Mucosa of rectum (tissue), 2 donors: ENCODE measurements at regions not wholly inside any gene's neighbourhood (a gene's known extent, or its start where the extent isn't known, plus 50 kb on each side); places are given as distances from the start of the nearest gene placed in this dataset.
"Not testable (repeated sequence)": the region's sequence is repeated elsewhere in the genome, so short reads cannot be mapped to it uniquely, and the experiment has no call there.

ENCODE experiments used
- H3K27ac ChIP-seq, 2 donors: one replicate each; pipeline ENCODE4 v1.7.0; 2013; ENCODE audit warnings: inconsistent platforms in 2 of 2, low read depth in 2 of 2, low read length in 2 of 2
- H3K27me3 ChIP-seq, 2 donors: one replicate each; pipeline ENCODE4 v1.7.0; 2013; ENCODE audit warnings: low read length in 2 of 2; ENCODE audit not compliant: control insufficient read depth in 2 of 2, insufficient read depth in 2 of 2
- H3K36me3 ChIP-seq, 2 donors: one replicate each; pipeline ENCODE4 v1.7.0; 2013; ENCODE audit warnings: low read length in 2 of 2; ENCODE audit not compliant: control insufficient read depth in 2 of 2, insufficient read depth in 2 of 2
- H3K4me1 ChIP-seq, 2 donors: one replicate each; pipeline ENCODE4 v1.7.0; 2013; ENCODE audit warnings: low read length in 2 of 2, mild to moderate bottlenecking in 1 of 2; ENCODE audit not compliant: control insufficient read depth in 2 of 2, insufficient read depth in 2 of 2
- H3K4me3 ChIP-seq, 2 donors: one replicate each; pipeline ENCODE4 v1.7.0; 2013; ENCODE audit warnings: low read length in 2 of 2
- H3K9ac ChIP-seq, 2 donors: one replicate each; pipeline ENCODE4 v1.7.0; 2013; ENCODE audit warnings: low read length in 2 of 2, low read depth in 1 of 2, mild to moderate bottlenecking in 1 of 2
- H3K9me3 ChIP-seq, 2 donors: one replicate each; pipeline ENCODE4 v1.7.0; 2013; ENCODE audit warnings: low read length in 2 of 2; ENCODE audit not compliant: control insufficient read depth in 2 of 2
- donor health status: healthy.
- donor health status: Normal muscosa, but diverticular disease.

- Histone ChIP-seq H3K4me3 (no peak overlapping the region), H3K9ac (no peak overlapping the region), H3K36me3 (no peaks in the 10 kb centered on the region), H3K9me3 (peaks cover 0 to 14% of the 10 kb centered on the region in 2 donors), H3K27me3 (no peaks in the 10 kb centered on the region), H3K4me1 (no peaks in the 10 kb centered on the region), H3K27ac (no peak overlapping the region)
Observed at GRCh38 chr11:130679247-130679646, 230.8 kb downstream of the ADAMTS15 start.

- not testable (repeated sequence) for H3K27me3 ChIP-seq, H3K36me3 ChIP-seq, H3K27ac ChIP-seq, H3K4me1 ChIP-seq, H3K4me3 ChIP-seq, H3K9ac ChIP-seq
- peaks cover 0 to 14% of the 10 kb centered on the region in 2 donors for H3K9me3 ChIP-seq
Observed at GRCh38 chr11:130682471-130682870, 233.8 kb downstream of the SNX19 start.

GRCh38 chr11:130689222-130689908, 226.9 kb downstream of the SNX19 start:
- no peak overlapping the region for H3K27ac ChIP-seq
- no peaks in the 10 kb centered on the region for H3K4me1 ChIP-seq
- no peaks in the 10 kb centered on the region for H3K9me3 ChIP-seq
- H3K4me3 ChIP-seq = no peak overlapping the region
- no peaks in the 10 kb centered on the region for H3K27me3 ChIP-seq
- H3K9ac ChIP-seq = no peak overlapping the region
- H3K36me3 ChIP-seq = no peaks in the 10 kb centered on the region

GRCh38 chr11:130691581-130691980, 224.7 kb downstream of the SNX19 start:
- H3K27ac ChIP-seq = no peak overlapping the region
- H3K9ac ChIP-seq = no peak overlapping the region
- H3K36me3 ChIP-seq = no peaks in the 10 kb centered on the region
- no peaks in the 10 kb centered on the region for H3K4me1 ChIP-seq
- no peaks in the 10 kb centered on the region for H3K27me3 ChIP-seq
- no peak overlapping the region for H3K4me3 ChIP-seq
- no peaks in the 10 kb centered on the region for H3K9me3 ChIP-seq

- no peak overlapping the region for H3K4me3 ChIP-seq
- no peak overlapping the region for H3K27ac ChIP-seq
- H3K9ac ChIP-seq = no peak overlapping the region
- no peaks in the 10 kb centered on the region for H3K4me1 ChIP-seq
- no peaks in the 10 kb centered on the region for H3K9me3 ChIP-seq
- no peaks in the 10 kb centered on the region for H3K27me3 ChIP-seq
- no peaks in the 10 kb centered on the region for H3K36me3 ChIP-seq
Observed at GRCh38 chr11:130692220-130692619, 224.1 kb downstream of the SNX19 start.

- Histone ChIP-seq H3K4me3 (no peak overlapping the region), H3K27me3 (no peaks in the 10 kb centered on the region), H3K9me3 (no peaks in the 10 kb centered on the region), H3K27ac (no peak overlapping the region), H3K4me1 (no peaks in the 10 kb centered on the region), H3K9ac (no peak overlapping the region), H3K36me3 (no peaks in the 10 kb centered on the region)
Observed at GRCh38 chr11:130693543-130693942, 222.7 kb downstream of the SNX19 start.

- no peaks in the 10 kb centered on the region for H3K4me1 ChIP-seq
- H3K9ac ChIP-seq = no peak overlapping the region
- no peaks in the 10 kb centered on the region for H3K27me3 ChIP-seq
- no peaks in the 10 kb centered on the region for H3K36me3 ChIP-seq
- H3K27ac ChIP-seq = no peak overlapping the region
- H3K4me3 ChIP-seq = no peak overlapping the region
- no peaks in the 10 kb centered on the region for H3K9me3 ChIP-seq
Observed at GRCh38 chr11:130694488-130695045, 221.7 kb downstream of the SNX19 start.

DNA sequence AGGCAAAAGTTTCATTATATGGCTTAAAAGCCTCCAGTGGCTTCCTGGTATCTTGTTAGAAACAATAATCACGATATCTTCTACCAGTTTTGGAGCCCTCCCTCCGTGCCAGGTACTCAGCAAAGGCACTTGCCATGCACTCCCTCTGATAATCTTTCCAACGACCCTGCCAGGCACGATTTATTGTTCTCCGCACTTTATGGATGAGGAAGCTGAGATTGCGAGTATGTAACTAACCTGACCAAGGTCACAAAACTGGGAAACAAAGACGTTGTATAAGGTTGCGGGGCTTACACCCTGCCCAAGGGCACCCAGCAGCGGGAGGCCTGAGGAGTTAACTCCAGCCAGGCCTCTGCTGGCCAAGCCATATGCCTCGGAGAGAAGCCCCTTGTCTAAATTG, 218.1 kb downstream of the SNX19 start:
- Histone ChIP-seq H3K27me3 (no peaks in the 10 kb centered on the region), H3K36me3 (no peaks in the 10 kb centered on the region), H3K4me3 (no peak overlapping the region), H3K4me1 (no peaks in the 10 kb centered on the region), H3K9me3 (no peaks in the 10 kb centered on the region), H3K27ac (no peak overlapping the region), H3K9ac (no peak overlapping the region)

GRCh38 chr11:130699561-130699960, 216.7 kb downstream of the SNX19 start:
- Histone ChIP-seq H3K4me3 (no peak overlapping the region), H3K27me3 (no peaks in the 10 kb centered on the region), H3K27ac (no peak overlapping the region), H3K9ac (no peak overlapping the region), H3K4me1 (no peaks in the 10 kb centered on the region), H3K36me3 (no peaks in the 10 kb centered on the region), H3K9me3 (no peaks in the 10 kb centered on the region)

- H3K9ac ChIP-seq = no peak overlapping the region
- no peaks in the 10 kb centered on the region for H3K27me3 ChIP-seq
Observed at GRCh38 chr11:130700092-130700491, 216.2 kb downstream of the SNX19 start.

More at GRCh38 chr11:130700092-130700491, 216.2 kb downstream of the SNX19 start:
- H3K4me3 ChIP-seq = no peak overlapping the region
- no peaks in the 10 kb centered on the region for H3K9me3 ChIP-seq
- no peaks in the 10 kb centered on the region for H3K4me1 ChIP-seq
- H3K36me3 ChIP-seq = no peaks in the 10 kb centered on the region
- no peak overlapping the region for H3K27ac ChIP-seq
